ENCODE measurements at regions not wholly inside any gene's neighbourhood (a gene's known extent, or its start where the extent isn't known, plus 50 kb on each side); places are given as distances from the start of the nearest gene placed in this dataset.
A peak's percentile ranks its signal among the peaks of the same experiment; 100 is the strongest.

GRCh38 chr5:105956456-105957196 lies 1714.1 kb downstream of the EFNA5 start:
- DNase-seq: no peak
- no peak for ATAC-seq (ENCODE audit: insufficient read depth, low FRiP score)
- H3K36me3 ChIP-seq (ENCODE audit: control insufficient read depth in 4 of 4, insufficient read depth in 4 of 4, low read length in 4 of 4): no peaks in the 10 kb centered on the region
- H3K4me1 ChIP-seq (ENCODE audit: control insufficient read depth in 5 of 5, insufficient read depth in 5 of 5, low read length in 5 of 5): peaks cover 0 to 22% (median 4%) of the 10 kb centered on the region in 5 donors
- no peak for TF ChIP-seq CTCF (IDR thresholded peaks at IDR 0.05; ENCODE audit: control extremely low read depth, extremely low read depth)
- no peak overlapping the region for H3K27ac ChIP-seq (ENCODE audit: low read depth in 1 of 2, low read length in 1 of 2)
- WGBS, 2 donors: 90 to 100% methylated on average over 1 of the region's 1 CpG
- no peaks in the 10 kb centered on the region for H3K27me3 ChIP-seq (ENCODE audit: control insufficient read depth in 3 of 3, insufficient read depth in 3 of 3, low read length in 2 of 3)
- H3K9me3 ChIP-seq (ENCODE audit: control insufficient read depth in 4 of 4, insufficient read depth in 3 of 4, low read length in 3 of 4): no peaks in the 10 kb centered on the region
- no peak overlapping the region for H3K4me3 ChIP-seq
- no peak overlapping the region for H3K9ac ChIP-seq (ENCODE audit: insufficient read depth in 1 of 2, low read length in 2 of 2)

- Histone ChIP-seq H3K27me3 (ENCODE audit: control insufficient read depth in 3 of 3, insufficient read depth in 3 of 3, low read length in 2 of 3) (no peaks in the 10 kb centered on the region), H3K4me3 (no peak overlapping the region), H3K36me3 (ENCODE audit: control insufficient read depth in 4 of 4, insufficient read depth in 4 of 4, low read length in 4 of 4) (no peaks in the 10 kb centered on the region), H3K27ac (ENCODE audit: low read depth in 1 of 2, low read length in 1 of 2) (no peak overlapping the region), H3K9me3 (ENCODE audit: control insufficient read depth in 4 of 4, insufficient read depth in 3 of 4, low read length in 3 of 4) (no peaks in the 10 kb centered on the region), H3K4me1 (ENCODE audit: control insufficient read depth in 5 of 5, insufficient read depth in 5 of 5, low read length in 5 of 5) (peaks cover 0 to 25% (median 11%) of the 10 kb centered on the region in 5 donors), H3K9ac (ENCODE audit: insufficient read depth in 1 of 2, low read length in 2 of 2) (no peak overlapping the region)
- DNase-seq: no peak
- WGBS, 2 donors: 73 to 81% methylated on average over 3 of the region's 3 CpGs
- no peak for ATAC-seq (ENCODE audit: insufficient read depth, low FRiP score)
- no peak for TF ChIP-seq CTCF (IDR thresholded peaks at IDR 0.05; ENCODE audit: control extremely low read depth, extremely low read depth)
These were observed 1716.4 kb downstream of the EFNA5 start for GRCh38 chr5:105954341-105954740.

GRCh38 chr5:105953616-105954015 lies 1717.1 kb downstream of the EFNA5 start:
- no peaks in the 10 kb centered on the region for H3K36me3 ChIP-seq (ENCODE audit: control insufficient read depth in 4 of 4, insufficient read depth in 4 of 4, low read length in 4 of 4)
- no peaks in the 10 kb centered on the region for H3K9me3 ChIP-seq (ENCODE audit: control insufficient read depth in 4 of 4, insufficient read depth in 3 of 4, low read length in 3 of 4)
- H3K27me3 ChIP-seq (ENCODE audit: control insufficient read depth in 3 of 3, insufficient read depth in 3 of 3, low read length in 2 of 3): no peaks in the 10 kb centered on the region
- no peak for ATAC-seq (ENCODE audit: insufficient read depth, low FRiP score)
- 79 to 80% methylated on average over 3 of the region's 3 CpGs for WGBS, 2 donors
- TF ChIP-seq CTCF (IDR thresholded peaks at IDR 0.05; ENCODE audit: control extremely low read depth, extremely low read depth): no peak
- no peak overlapping the region for H3K27ac ChIP-seq (ENCODE audit: low read depth in 1 of 2, low read length in 1 of 2)
- peaks cover 0 to 25% (median 11%) of the 10 kb centered on the region in 5 donors for H3K4me1 ChIP-seq (ENCODE audit: control insufficient read depth in 5 of 5, insufficient read depth in 5 of 5, low read length in 5 of 5)
- DNase-seq: peak in 2 of 3 donors; percentile 81 to 85
- no peak overlapping the region for H3K9ac ChIP-seq (ENCODE audit: insufficient read depth in 1 of 2, low read length in 2 of 2)
- H3K4me3 ChIP-seq: no peak overlapping the region
